ENCODE measurements at regions not wholly inside any gene's neighbourhood (a gene's known extent, or its start where the extent isn't known, plus 50 kb on each side); places are given as distances from the start of the nearest gene placed in this dataset.

DNA sequence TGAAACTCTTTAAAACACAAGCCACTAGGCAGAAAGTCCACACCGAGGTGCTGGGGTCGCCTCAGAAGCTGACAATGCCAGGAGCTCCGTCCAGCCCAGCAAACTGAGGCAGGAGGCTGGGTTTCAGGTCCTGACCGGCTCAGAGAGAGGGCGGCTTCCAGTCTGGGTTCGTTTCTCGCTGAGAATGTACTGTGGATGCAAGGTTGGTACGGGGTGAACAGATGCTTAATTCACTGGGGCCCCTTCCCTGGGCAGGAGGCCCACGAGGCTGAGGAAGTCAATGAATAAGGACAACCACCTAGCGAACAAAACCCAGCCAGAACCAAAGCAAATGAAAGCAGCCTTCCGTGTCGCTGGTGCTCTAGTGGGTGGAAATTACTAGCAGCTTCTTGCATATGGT, 142.0 kb downstream of the RTP5 start:
- no peak for TF ChIP-seq TCF12 (IDR thresholded peaks at IDR 0.05; ENCODE audit: low read depth, low read length)
- no peak for TF ChIP-seq SP2 (IDR thresholded peaks at IDR 0.05; ENCODE audit: low read length)
- TF ChIP-seq RAD21 (IDR thresholded peaks at IDR 0.05 in 1 of 2, conservative IDR thresholded peaks at IDR 0.05 in 1 of 2; ENCODE audit: low read depth in 2 of 2, low read length in 2 of 2): no peak
- no peak for TF ChIP-seq CHD1 (IDR thresholded peaks at IDR 0.05; ENCODE audit: low read depth, low read length)
- TF ChIP-seq POLR2A (IDR thresholded peaks at IDR 0.05; ENCODE audit: control extremely low read depth in 1 of 2, low read depth in 2 of 2, low read length in 2 of 2): no peak
- no peak for TF ChIP-seq CTCF (IDR thresholded peaks at IDR 0.05; ENCODE audit: control extremely low read depth in 1 of 3, insufficient read depth in 1 of 3, low read depth in 1 of 3, low read length in 3 of 3)
- TF ChIP-seq EP300 (IDR thresholded peaks at IDR 0.05; ENCODE audit: borderline replicate concordance in 1 of 2, low read depth in 2 of 2, low read length in 2 of 2): no peak

All from H1 (cell line).